Motor neuron (in vitro differentiated cells): ENCODE measurements at regions not wholly inside any gene's neighbourhood (a gene's known extent, or its start where the extent isn't known, plus 50 kb on each side); places are given as distances from the start of the nearest gene placed in this dataset.
A peak's percentile ranks its signal among the peaks of the same experiment; 100 is the strongest.
"Not testable (repeated sequence)": the region's sequence is repeated elsewhere in the genome, so short reads cannot be mapped to it uniquely, and the experiment has no call there.

ENCODE experiments used
- ATAC-seq, 8 experiments: fragments of 200-7000 bp; cut with Tn5 transposase; replicated peaks in 6 of 8; 2 replicates each; pipeline ENCODE4 v1.8.0; 2021; ENCODE audit warnings: mild to moderate bottlenecking in 8 of 8, moderate library complexity in 8 of 8
- H3K27ac ChIP-seq, 2 donors: fragments of 250-450 bp; sonication (Bioruptor Pico); 2 replicates each; pipeline ENCODE4 v1.9.0; 2021; ENCODE audit warnings: antibody characterized with exemption in 2 of 2, mild to moderate bottlenecking in 2 of 2, moderate library complexity in 1 of 2
- H3K4me1 ChIP-seq, 2 donors: fragments of 250-450 bp; sonication (Bioruptor Pico); replicated peaks in 1 of 2; 2 replicates each; pipeline ENCODE4 v1.6.1; 2021; ENCODE audit warnings: antibody characterized with exemption in 2 of 2, mild to moderate bottlenecking in 2 of 2, moderate library complexity in 1 of 2
- H3K4me3 ChIP-seq, 5 donors: fragments of 250-450 bp; sonication (Bioruptor Pico); 2 replicates each; pipeline ENCODE4 v1.9.0; 2021; ENCODE audit warnings: antibody characterized with exemption in 5 of 5, mild to moderate bottlenecking in 5 of 5, moderate library complexity in 4 of 5
- WGBS, 10 experiments: fragments of 450-650 bp; shearing (Covaris generic); methylation state at CpG; one replicate each; pipeline ENCODE4 v1.0.0; 2022; 5-methylcytosine and 5-hydroxymethylcytosine counted together
- in situ Hi-C, 9 experiments: fragments of 400-800 bp; cut with MboI; loops; one replicate each; pipeline ENCODE4 v1.15.0; 2021; ENCODE audit warnings: low sequenced_read_pairs in 9 of 9, low pct_unique_long_range_greater_than_20kb in 2 of 9; ENCODE audit not compliant: unreplicated experiment in 9 of 9

DNA sequence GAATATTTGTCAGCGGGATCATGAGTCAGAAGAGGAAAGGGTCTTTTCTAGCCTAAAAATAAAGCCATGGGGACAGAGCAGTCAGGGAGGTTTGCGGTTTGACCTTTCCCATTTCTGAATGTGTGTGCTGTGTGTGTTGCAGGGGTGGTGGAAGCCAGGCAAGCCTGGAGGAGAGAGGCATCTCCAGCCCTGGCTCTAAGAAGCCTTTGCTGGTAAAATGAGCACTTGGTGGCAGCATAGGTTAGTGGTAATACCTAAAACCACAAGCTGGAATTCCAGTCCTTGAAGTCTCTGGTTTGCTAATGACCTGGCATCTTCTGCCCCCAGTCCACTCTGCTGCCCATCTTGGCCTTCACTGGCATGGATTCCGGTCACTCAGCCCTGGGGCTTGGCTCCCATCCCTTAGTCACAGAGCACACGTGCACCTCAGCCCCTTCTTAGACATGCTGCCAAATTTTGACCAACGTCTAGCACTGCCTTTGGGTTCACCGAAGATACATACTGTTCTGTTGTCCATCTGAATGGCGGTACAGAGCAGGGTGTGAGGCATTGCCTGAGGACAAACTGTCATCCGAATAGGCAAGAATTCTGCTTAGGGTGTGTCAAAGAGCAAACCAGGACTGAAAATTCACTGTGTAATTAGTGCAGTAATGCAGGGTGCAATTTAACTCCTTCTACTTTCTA is 52.7 kb downstream of the KCNA5 start:
- H3K4me1 ChIP-seq, result no peaks in the 10 kb centered on the region
- no peak overlapping the region for H3K4me3 ChIP-seq
- no peak overlapping the region for H3K27ac ChIP-seq
- peak in 4 of 8 experiments; percentile 22 to 96 (median 92) for ATAC-seq
- WGBS, 10 experiments, result 0 to 100% (median 68%) methylated on average over 1 to 6 of the region's 8 CpGs
- in situ Hi-C loops, result no loop called here

DNA sequence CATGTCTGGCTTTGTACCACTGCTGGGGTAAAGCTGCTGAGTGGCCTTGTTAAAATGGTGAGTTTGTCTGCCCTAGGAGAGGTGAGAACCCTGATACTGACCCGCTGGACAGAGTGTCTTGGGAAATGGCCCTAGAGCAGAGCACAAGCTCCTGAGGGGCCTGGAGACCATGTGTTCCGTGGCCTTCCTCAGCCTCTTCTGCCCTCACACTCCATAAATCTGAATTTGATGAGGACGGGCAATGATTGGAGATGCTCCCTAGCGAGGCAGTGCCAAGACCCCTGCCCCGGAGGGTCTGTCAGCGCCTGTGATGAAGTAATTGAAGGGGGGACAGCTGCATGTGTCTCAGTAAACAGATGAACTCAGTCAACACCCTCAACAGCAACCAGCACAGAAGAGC is 54.1 kb downstream of the KCNA5 start:
- no peaks in the 10 kb centered on the region for H3K4me1 ChIP-seq
- in situ Hi-C loops, result no loop called here
- H3K4me3 ChIP-seq, result no peak overlapping the region
- 50 to 70% (median 61%) methylated on average over 1 to 6 of the region's 6 CpGs; no CpG with 5 or more reads in 6 of the 10 experiments for WGBS, 10 experiments
- ATAC-seq, result no peak
- H3K27ac ChIP-seq, result no peak overlapping the region

- H3K4me3 ChIP-seq, result no peak overlapping the region
- no peaks in the 10 kb centered on the region for H3K4me1 ChIP-seq
- WGBS, 10 experiments, result 80 to 100% (median 89%) methylated on average over 2 to 6 of the region's 13 CpGs; no CpG with 5 or more reads in 2 of the 10 experiments
- in situ Hi-C loops, result no loop called here
- no peak for ATAC-seq
- no peak overlapping the region for H3K27ac ChIP-seq
Measured at GRCh38 chr12:5099136-5099535, 55.5 kb downstream of the KCNA5 start.

DNA sequence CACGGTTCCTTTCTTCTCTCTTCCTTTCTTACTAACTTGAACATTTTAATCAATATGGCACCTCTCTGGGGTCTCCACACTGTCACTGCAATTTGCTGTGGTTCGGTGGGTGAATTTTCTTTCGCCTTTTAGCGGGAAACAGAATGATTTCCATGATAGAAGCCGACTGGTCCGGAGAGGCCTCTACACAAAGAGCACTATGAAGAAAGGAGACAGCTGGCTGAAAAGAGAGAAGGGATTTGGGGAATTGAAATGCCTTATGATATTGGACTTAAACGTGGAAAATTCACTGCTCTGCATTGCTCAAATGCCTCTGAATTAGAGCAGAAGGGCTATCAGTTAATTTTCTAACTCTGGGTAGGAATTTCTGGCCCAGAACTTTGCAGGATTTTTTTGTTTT is 55.9 kb downstream of the KCNA5 start:
- H3K27ac ChIP-seq, result no peak overlapping the region
- in situ Hi-C loops, result no loop called here
- H3K4me1 ChIP-seq, result no peaks in the 10 kb centered on the region
- no peak for ATAC-seq
- no peak overlapping the region for H3K4me3 ChIP-seq
- 0 to 96% (median 48%) methylated on average over 1 to 7 of the region's 7 CpGs for WGBS, 10 experiments

- H3K27ac ChIP-seq, result no peak overlapping the region
- no peak overlapping the region for H3K4me3 ChIP-seq
- ATAC-seq, result no peak
- H3K4me1 ChIP-seq, result no peaks in the 10 kb centered on the region
- 67 to 100% (median 77%) methylated on average over 1 to 3 of the region's 3 CpGs; no CpG with 5 or more reads in 4 of the 10 experiments for WGBS, 10 experiments
- in situ Hi-C loops, result no loop called here
Measured at GRCh38 chr12:5101686-5102085, 58.0 kb downstream of the KCNA5 start.

GRCh38 chr12:5102261-5102789 is 58.6 kb downstream of the KCNA5 start:
- in situ Hi-C loops, result no loop called here
- H3K4me1 ChIP-seq, result no peaks in the 10 kb centered on the region
- WGBS, 10 experiments, result 40 to 100% (median 58%) methylated on average over 1 to 5 of the region's 5 CpGs
- ATAC-seq, result no peak
- no peak overlapping the region for H3K27ac ChIP-seq
- H3K4me3 ChIP-seq, result no peak overlapping the region

- in situ Hi-C loops, result no loop called here
- ATAC-seq, result no peak
- H3K27ac ChIP-seq, result no peak overlapping the region
- no peak overlapping the region for H3K4me3 ChIP-seq
- 40 to 100% (median 86%) methylated on average over 1 of the region's 1 CpG; no CpG with 5 or more reads in 1 of the 10 experiments for WGBS, 10 experiments
- no peaks in the 10 kb centered on the region for H3K4me1 ChIP-seq
Measured at GRCh38 chr12:5102806-5103205, 59.1 kb downstream of the KCNA5 start.

DNA sequence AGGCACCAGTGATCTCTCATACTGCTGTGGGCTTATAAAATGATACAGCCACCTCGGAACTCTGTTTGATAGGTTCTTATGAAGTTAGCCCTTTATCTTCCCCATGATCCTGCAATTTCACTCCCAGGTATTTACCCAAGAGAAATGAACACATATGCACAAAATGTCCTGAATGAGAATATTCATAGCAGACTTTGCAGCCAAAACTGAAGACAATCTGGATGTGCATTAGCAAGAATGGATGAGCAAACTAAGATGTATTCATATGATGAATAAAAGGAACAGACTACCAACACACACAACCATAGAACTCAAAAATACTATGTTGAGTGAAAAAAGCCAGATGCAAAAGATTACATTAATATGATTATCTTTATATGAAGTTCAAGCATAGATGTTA is 66.7 kb downstream of the KCNA5 start:
- in situ Hi-C loops, result no loop called here
- Histone ChIP-seq H3K4me1 (no peaks in the 10 kb centered on the region), H3K27ac (no peak overlapping the region), H3K4me3 (no peak overlapping the region)
- WGBS, 10 experiments, result 0 to 100% (median 100%) methylated on average over 1 of the region's 1 CpG; no CpG with 5 or more reads in 7 of the 10 experiments
- ATAC-seq, result peak in 3 of 8 experiments; percentile 58 to 96 (median 69)

- in situ Hi-C loops, result no loop called here
- ATAC-seq, result no peak
- no peak overlapping the region for H3K27ac ChIP-seq
- no peaks in the 10 kb centered on the region for H3K4me1 ChIP-seq
- 38 to 100% (median 80%) methylated on average over 1 to 7 of the region's 7 CpGs; no CpG with 5 or more reads in 3 of the 10 experiments for WGBS, 10 experiments
- H3K4me3 ChIP-seq, result no peak overlapping the region
Measured at GRCh38 chr12:5114436-5114835, 70.8 kb downstream of the KCNA5 start.

DNA sequence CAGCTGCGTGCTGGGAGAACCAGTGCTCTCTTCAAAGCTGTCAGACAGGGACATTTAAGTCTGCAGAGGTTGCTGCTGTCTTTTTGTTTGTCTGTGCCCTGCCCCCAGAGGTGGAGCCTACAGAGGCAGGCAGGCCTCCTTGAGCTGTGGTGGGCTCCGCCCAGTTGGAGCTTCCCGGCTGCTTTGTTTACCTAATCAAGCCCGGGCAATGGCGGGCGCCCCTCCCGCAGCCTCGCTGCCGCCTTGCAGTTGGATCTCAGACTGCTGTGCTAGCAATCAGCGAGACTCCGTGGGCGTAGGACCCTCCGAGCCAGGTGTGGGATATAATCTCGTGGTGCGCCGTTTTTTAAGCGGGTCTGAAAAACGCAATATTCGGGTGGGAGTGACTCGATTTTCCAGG is 78.1 kb downstream of the KCNA5 start:
- H3K4me1 ChIP-seq, in situ Hi-C loops, H3K27ac ChIP-seq, ATAC-seq: not testable (repeated sequence)
- WGBS, 10 experiments, result no CpG with 5 or more reads among the region's 20 CpGs
- H3K4me3 ChIP-seq, result peak overlapping the region in 1 of 5 donors; percentile 18

DNA sequence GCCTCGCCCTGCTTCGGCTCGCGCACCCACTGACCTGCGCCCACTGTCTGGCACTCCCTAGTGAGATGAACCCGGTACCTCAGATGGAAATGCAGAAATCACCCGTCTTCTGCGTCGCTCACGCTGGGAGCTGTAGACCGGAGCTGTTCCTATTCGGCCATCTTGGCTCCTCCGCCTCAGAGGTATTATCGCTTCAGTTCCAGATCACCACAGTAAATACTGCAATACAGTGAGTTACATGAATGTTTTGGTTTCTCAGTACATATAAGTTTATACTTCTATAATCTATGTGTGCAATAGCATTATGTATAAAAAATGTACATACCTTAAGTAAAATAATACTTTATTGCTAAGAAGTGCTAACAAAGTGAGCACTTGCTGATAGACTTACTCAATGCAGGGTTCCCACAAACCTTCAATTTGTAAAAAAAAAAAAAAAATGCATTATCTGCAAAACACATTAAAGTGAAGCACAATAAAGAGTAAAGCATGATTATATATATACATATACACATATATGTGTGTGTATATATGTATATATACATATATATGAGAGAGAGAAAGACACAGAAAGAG is 78.7 kb downstream of the KCNA5 start:
- ATAC-seq, result peak in 1 of 8 experiments; percentile 44
- Histone ChIP-seq H3K27ac (peak overlapping the region; percentile 75 to 82), H3K4me3 (peak overlapping the region; percentile 29 to 41 (median 32))
- WGBS, 10 experiments, result 83% methylated on average over 1 of the region's 14 CpGs; no CpG with 5 or more reads in 9 of the 10 experiments
- H3K4me1 ChIP-seq, in situ Hi-C loops: not testable (repeated sequence)

DNA sequence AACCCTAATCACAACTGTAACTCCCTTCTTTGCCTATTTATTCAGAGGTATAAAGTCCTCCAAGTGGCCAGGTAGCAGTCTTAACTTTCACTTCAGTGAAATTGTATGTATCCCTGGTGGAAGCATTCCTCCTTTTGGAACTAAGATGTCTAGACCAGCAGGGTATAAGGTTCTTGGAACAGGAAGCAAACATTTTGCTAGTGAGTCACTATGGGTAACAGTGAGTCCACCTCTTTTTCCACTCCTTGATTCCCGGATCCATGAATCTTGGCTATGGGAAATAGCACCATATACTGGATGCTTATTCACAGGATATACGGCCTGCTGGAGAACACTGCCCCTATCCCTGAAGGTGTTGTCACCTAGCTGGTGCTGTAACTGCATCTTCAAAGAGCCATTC is 80.2 kb downstream of the KCNA5 start:
- ATAC-seq, result no peak
- in situ Hi-C loops, result no loop called here
- no peak overlapping the region for H3K4me3 ChIP-seq
- H3K4me1 ChIP-seq, result peaks cover 5 to 7% of the 10 kb centered on the region in 2 donors
- H3K27ac ChIP-seq, result no peak overlapping the region
- 17 to 100% (median 81%) methylated on average over 1 to 2 of the region's 2 CpGs; no CpG with 5 or more reads in 2 of the 10 experiments for WGBS, 10 experiments

DNA sequence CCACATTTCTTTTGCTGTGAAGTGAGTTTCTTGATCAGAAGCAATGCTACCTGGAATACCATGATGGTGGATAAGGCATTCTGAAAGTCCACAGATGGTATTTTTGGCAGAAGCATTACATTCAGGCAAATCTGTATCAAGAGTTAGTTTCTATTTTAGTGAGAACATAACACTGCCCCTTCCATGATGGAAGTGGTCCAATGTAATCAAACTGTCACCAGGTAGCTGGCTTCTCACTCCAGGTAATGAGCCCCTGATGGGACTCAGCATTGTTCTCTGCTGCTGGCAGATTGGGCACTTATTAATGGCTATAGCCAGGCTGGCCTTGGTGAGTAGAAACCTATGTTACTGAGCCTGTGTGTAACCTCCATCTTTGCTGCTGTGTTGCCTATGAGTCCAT is 80.7 kb downstream of the KCNA5 start:
- no peak for ATAC-seq
- H3K4me1 ChIP-seq, result peaks cover 5 to 7% of the 10 kb centered on the region in 2 donors
- no peak overlapping the region for H3K4me3 ChIP-seq
- H3K27ac ChIP-seq, result no peak overlapping the region
- in situ Hi-C loops, result no loop called here
